NCI-H2171 (cell line): ENCODE measurements at regions not wholly inside any gene's neighbourhood (a gene's known extent, or its start where the extent isn't known, plus 50 kb on each side); places are given as distances from the start of the nearest gene placed in this dataset.

Experiments used
- DNase-seq: peaks from one replicate; lab custom pipeline; 2025; lab: John Stamatoyannopoulos, UW

- DNase-seq = no peak
These were observed 478.5 kb downstream of the RASEF start for GRCh38 chr9:82584349-82584863.

DNA sequence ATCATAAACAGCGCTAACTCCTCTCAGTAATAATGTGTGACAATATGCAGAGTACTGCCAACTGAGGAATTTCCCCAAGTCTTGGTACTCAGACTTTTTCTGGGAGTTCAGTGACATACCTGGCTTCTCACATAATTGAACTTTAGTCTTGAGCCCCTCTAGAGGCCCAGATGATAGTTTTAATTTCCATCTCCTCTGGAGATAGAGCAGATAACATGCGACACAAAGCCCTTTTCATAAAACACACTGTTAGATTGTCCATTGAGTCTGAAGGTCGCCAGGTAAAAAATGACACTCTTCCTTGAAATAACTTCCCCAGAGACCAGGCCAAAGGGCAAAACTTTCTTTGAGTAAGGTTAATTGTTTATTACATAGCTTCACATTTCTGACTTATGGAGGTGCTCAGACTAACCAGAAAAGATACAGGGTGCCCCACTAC, 476.0 kb downstream of the RASEF start:
- DNase-seq = no peak

DNA sequence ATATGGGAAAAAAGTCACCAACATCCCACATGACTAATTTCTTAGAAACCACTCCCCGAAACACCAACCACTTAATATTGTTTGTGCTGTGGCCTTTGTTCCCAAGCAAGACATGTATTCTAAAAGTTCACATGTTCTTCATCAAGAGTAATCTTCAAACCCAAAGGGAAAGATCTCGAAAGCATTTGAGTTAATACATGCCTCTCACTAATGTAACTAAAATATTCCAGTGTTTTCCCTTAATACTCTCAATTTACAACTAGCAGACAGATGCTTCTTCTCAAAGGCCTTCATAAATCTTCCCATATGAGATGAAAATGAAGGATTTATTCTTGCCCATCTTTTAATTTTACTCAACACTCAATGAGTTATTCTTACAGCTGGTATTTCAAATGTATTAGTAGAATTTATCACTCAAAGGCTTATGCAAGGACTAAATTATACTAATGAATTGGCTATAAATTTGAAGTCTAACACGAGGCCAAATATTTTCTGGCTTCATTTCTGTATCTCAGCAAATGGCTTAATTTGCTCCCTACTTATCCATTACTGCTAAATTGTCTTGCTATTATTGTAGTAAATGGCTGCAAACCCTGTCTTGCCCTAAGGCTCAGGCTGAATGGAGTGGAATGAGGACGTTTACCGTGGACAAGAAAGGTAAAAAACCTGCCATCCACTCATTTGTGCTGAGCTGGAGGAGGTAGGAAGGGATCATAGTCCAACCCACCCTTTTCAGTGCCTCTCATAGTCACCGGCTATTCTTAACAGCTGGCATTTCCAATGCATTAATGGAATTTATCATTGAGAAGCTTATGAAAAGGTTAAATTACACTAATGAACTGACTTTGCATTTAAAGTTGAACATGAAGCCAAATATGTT, 474.4 kb downstream of the RASEF start:
- DNase-seq = no peak

DNA sequence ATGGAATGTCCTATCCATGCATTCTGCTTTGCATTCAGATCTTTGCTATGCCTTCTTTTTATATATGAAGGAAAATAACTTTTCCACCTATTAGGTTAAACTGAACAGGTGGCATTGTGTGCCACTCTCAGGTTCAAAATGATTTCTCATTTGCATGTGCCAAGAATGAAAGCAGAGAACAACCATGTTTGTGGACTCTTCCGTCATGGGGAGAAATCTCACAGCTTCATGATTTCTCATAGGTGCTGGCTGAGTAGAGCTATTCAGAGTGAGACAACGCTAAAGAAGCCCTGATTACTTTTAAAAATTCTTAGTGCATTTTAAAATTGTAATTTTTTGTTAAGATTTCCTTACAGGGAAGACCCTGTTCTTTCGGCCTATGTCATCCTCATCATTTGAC, 472.1 kb downstream of the RASEF start:
- no peak for DNase-seq

- DNase-seq = no peak
These were observed 469.4 kb downstream of the RASEF start for GRCh38 chr9:82593501-82593900.

DNA sequence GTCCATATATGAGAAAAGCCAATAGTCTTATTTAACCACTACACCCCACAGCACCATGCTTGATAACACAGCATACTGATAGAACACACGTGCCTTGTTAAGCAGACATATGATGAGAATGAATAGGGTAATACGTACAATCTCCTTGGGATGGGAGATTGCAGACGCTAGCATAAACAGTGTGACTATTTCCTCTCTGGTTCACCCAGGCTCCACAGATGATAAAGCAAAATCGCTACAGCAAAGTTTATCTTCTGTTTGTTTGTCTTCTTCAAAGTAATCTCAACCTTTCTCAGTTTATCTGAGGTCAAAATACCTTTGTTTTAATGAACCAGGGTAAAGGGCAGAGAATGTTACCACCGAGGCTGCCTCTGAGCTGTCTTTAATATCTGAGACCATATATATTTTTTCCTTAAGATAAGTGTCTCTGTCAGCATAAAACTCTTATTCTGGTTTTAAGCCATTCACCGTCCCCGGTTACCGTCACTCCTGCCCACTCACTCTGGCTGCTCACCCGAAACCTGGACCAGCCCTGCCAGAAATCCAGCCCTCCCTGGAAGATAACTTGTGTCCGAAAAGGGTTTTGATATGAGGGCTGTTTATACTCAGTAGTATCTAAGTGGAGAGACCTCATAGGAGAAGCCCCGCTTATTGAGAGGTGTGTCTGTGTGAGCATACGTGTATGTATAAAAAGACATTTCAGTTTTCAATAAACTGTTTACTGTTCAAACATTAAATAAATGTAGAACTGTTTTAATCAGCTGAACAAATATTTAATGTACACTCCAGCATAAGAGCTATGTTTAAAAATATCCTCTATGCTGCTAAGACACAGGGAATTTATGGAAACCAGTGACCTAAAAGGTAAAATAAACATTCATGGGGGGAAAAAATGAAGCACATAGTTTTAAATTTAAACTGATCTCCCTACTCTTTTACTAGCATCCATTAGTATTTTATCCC, 465.4 kb downstream of the RASEF start:
- no peak for DNase-seq

DNA sequence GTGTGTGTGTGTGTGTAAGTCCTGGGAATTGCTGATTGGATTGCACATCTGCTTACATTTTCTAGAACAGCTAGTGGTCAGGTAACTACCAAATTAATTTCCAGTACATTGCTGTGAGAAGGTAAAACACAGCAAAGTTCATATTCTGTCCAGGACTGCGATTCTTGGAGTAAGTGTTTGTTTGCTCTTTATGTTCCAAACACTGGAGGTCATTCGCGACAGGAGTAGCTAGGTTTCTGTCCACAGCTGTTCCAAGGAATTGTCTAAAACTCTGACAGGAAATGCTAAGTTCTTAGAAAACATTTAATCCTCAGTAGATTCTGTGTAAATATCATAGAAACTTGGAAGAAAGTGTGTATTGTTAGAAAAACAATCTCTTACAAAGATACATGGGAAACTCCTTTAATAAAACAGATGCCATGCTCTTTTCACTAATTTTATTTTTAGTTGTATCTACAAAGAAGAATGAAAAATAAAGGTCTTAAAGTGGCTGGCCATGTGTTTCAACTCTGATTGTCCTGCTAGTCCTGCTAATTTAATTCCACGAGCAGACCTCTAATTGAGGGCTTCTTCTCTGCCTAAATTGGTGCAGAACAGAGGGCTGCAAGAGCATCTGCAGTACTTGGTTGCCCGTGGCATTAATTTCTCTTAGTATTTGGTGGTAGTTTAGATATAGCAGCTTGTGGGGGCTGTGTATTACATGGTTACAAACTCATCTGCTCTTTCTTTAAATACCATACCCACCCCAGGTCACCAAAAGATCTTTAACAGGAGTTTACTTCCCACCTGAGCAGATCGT, 464.5 kb downstream of the RASEF start:
- DNase-seq = no peak

DNA sequence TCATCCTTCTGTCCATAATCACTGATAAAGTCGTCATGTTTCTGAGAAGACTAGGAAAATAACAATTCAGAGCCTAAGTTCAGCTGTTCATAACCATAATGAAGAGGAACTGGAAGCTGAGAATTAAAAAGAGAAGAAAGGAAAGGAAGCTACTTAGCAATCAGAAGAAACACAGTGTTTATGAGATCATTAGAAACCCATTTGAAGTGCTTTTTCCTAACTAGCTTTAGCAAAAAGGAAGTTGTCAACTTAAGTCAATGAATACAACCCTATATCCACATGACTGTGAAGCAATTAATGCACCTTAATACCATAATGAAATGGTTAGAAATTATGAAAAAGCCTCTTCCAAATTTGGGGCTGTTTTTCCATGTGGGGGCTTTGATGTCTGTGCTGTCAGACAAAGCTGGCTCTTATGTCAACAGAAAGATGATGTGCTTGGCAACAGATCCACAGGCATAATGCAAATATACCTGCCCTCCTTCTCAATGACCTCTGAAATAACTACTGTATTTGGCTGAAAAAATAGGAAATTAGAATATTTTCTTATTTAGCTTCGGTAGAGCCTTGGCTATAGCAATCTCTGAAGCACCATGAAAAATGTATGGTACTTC, 463.5 kb downstream of the RASEF start:
- DNase-seq = no peak

DNA sequence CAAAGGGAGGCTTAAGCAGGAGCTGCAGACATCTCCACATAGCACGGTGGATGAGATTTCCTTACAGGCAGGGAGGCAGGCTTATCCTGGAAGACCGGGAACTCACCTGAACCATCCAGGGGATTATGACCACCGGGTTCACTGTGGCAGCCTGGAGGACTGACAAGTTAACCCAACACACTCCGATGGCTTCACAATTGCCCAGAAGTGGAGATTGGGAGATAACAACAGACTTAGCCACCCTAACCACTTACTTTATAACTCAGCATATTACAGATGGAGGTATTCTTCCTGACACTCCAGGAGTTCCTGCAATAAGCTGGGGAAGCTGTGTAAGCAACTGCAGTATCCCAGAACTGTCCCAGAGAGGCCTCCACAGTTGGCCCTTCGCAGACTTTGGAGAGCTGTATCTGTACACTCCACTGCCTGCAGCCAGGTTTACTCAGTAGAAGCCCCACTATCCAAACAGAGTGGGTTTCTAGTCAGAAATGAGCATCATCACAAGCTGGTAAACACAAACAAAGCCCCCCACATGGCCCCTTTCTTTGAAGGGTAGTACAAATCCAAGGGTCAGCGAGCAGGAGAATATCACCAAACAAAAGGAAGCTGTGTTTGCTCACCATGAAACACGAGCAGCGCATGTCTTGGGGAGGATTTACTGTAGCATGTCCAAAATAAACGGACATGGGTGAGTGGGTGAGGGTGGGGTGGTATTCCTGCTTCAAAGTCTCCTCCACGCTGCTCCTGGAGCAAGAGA, 462.2 kb downstream of the RASEF start:
- no peak for DNase-seq

GRCh38 chr9:82601293-82601771, 461.6 kb downstream of the RASEF start:
- no peak for DNase-seq

GRCh38 chr9:82604947-82605656, 457.8 kb downstream of the RASEF start:
- DNase-seq = no peak

DNA sequence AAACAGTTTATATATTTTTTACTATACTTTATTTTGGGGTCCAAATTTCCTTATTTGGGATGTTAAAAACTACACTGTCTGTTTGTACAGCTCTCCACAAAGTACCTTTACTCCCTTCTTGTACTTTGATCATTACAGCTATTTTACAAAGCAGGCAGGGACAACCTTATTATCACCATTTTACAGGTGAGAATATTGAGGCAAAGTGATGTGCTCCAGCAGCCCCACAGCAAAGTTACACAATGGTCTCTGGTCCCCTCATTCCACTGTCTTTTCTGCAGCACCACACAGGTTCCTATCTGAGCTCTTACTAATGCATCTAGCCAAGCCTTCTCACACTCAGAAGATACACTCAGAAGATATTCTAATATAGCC, 457.3 kb downstream of the RASEF start:
- DNase-seq = no peak

- DNase-seq = no peak
These were observed 456.9 kb downstream of the RASEF start for GRCh38 chr9:82606071-82606470.

DNA sequence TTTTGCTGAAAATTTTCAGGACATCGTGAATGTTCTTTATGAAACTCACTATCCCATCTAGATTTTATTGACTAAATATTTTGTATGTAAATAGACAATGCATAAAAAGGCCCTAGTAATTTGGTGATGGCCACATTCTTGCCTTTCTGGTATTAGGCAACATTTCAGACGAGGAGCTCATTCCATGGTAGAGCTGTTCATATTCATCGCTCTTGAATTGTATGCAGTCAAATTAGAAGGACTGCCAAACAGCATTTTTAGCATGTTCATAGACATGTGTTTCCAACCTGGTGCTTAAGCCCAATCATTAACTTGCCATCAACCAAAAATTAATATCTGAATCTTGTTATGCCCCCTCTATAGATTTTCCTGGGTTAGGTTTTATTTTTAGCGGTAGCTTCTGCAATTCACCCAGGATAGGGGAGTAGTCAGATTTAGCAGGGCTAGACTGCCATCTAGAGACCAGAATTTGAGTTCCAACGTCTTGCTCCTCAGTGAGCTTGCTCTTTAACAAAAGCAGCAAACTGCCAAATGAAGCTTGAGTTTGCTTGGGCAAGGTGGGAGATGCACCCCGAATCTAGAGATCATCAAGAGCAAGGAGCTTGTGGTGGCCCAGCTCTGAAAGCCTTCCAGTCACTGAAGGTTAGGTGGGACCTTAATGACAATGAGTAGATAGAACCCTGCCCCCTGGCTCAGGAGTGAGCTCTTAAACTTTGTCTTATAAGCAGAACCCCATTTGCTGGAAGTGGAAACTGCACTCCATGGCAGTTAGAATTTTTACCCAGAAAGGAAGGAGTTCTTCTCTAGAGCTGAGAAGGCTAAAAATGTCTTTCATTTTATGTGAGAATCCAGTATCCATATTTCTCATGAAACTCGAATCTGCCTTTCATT, 456.2 kb downstream of the RASEF start:
- peak; percentile 41 for DNase-seq

- DNase-seq = no peak
These were observed 454.5 kb downstream of the RASEF start for GRCh38 chr9:82608487-82608886.

DNA sequence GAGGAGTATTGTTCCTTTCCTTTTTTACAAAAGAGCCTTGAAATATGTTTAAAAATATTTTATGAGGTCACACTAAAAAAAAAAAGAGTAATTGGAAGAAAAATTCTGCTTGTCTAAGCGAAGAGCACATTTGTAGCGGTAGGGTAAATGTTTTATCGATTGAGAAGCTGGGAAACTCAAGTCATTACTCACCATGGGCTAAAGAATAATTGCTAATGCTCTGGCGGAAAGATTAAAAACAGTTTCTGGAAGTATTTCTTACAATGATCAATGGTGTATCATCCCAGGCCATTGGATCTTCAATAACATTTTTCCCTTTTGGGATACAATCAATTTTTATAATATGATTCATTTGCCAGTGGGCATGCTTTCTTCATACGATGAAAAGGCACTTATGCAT, 450.0 kb downstream of the RASEF start:
- no peak for DNase-seq

DNA sequence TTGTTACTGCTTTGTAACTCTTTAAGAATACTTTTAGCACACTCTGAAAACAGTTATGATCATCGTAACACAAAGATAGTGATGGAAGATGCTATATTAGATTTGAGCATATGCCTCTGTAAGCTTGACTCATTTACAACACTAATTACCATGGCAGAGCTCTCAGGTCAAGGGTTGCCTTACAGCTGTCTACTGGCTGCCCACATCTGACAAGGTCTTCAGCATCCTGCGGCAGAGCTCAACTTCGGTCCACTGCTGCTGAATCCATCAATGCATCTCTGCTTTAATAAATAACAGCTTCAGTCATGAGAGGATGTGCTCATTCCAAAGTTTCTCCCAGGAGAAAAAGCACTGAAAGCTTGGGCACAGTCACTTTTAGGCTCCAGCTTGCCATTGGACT, 449.4 kb downstream of the RASEF start:
- DNase-seq = no peak

- DNase-seq = no peak
These were observed 446.4 kb downstream of the RASEF start for GRCh38 chr9:82616545-82616944.

DNA sequence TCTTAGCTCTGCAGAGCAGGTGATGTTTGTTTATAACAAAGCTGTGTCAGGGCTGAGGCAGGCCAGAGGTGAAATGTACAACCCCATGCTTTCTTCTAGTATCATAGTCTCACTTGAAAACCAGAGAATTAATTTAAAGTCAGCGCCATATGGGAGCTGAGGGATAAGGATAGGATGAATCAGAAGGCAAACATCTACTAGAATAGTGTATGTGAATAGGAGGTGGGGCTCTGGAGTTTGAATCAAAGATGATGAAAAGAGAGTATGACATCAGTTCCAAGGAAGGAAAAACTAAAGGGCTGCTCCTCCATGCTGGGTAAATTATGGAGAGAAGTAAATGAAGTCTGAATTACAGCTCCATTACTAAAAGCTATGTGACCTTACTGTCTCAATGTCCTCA, 441.5 kb downstream of the RASEF start:
- no peak for DNase-seq
